ENCODE measurements at regions not wholly inside any gene's neighbourhood (a gene's known extent, or its start where the extent isn't known, plus 50 kb on each side); places are given as distances from the start of the nearest gene placed in this dataset.

DNA sequence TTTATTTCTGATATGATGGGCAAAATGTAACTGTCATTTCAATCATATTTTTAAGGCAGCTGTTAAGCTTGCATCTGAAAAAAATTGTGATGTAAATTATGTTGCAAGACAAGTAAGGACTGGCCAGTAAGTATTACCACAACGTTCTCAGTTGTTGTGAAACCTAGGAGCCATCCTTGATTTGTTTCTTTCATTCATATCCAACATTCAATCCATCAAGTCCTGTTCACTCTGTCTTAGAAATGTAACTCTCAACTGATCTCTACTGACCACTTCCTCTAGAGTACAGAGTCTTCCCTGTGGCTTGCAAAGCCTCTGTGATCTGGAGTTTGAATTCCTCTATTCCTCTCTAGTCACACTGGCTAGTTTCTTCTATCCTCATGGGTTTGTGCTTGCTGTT, 161.4 kb upstream of the MAD2L1 start:
- TF ChIP-seq, protein P1, sequence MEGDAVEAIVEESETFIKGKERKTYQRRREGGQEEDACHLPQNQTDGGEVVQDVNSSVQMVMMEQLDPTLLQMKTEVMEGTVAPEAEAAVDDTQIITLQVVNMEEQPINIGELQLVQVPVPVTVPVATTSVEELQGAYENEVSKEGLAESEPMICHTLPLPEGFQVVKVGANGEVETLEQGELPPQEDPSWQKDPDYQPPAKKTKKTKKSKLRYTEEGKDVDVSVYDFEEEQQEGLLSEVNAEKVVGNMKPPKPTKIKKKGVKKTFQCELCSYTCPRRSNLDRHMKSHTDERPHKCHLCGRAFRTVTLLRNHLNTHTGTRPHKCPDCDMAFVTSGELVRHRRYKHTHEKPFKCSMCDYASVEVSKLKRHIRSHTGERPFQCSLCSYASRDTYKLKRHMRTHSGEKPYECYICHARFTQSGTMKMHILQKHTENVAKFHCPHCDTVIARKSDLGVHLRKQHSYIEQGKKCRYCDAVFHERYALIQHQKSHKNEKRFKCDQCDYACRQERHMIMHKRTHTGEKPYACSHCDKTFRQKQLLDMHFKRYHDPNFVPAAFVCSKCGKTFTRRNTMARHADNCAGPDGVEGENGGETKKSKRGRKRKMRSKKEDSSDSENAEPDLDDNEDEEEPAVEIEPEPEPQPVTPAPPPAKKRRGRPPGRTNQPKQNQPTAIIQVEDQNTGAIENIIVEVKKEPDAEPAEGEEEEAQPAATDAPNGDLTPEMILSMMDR (IDR thresholded peaks at IDR 0.05; ENCODE audit: low read depth, low read length), result no peak
- no peak overlapping the region for H3K4me3 ChIP-seq (ENCODE audit: low read depth, low read length)

DNA sequence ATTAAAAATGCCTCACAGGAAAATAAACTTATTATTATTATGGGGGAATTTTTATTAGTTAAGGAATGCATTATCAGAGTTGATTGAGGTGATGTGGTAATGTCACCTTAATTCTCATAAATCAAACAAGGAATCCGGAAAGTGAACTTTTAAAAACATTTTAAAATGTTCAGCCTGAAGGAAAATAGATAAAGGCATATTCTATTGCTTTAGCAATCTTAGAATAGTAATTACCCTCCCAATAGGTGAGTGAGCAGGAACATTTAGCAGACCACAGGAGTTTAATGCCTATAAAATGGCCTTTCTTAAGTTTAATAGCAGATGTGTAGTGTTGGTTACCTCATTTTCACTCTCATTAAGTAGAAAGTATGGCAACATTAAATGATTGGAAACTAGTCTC, 160.9 kb upstream of the MAD2L1 start:
- TF ChIP-seq, protein P1 (IDR thresholded peaks at IDR 0.05; ENCODE audit: low read depth, low read length), result no peak
- no peak overlapping the region for H3K4me3 ChIP-seq (ENCODE audit: low read depth, low read length)

DNA sequence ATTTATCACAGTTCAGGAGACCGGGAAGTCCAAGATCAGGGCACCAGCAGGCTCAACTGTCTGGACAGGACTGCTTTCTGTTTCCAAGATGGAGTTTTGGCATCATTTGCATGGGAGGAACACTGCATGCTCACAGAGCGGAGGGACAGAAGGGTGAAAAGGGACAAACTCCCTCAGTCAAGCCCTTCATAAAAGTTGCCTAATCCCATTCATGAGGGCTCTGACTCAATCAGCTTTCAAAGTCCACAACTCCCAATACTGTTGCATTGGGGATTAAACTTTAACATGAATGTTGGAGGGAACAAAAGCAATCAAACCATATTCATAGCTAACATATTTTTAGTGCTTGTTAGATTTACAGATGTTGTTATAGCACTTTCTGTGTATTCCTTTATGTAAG, 158.9 kb upstream of the MAD2L1 start:
- TF ChIP-seq, protein P1 (IDR thresholded peaks at IDR 0.05; ENCODE audit: low read depth, low read length), result no peak
- H3K4me3 ChIP-seq (ENCODE audit: low read depth, low read length), result no peak overlapping the region

DNA sequence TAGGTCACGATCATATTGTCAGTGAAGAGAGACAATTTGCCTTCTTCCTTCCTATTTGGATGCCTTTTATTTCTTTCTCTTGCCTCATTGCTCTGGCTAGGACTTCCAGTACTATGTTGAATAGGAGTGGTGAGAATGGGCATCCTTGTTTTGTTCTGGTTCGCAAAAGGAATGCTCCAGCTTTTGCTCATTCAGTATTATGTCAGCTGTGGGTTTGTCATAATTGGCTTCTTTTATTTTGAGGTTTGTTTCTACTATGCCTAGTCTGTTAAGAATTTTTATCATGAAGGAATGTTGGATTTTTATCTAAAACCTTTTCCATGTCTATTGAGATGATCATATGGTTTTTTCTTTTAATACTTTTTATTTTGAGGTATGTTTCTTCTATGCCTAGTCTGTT, 152.3 kb upstream of the MAD2L1 start:
- TF ChIP-seq, protein P1 (IDR thresholded peaks at IDR 0.05; ENCODE audit: low read depth, low read length), result no peak
- no peak overlapping the region for H3K4me3 ChIP-seq (ENCODE audit: low read depth, low read length)

DNA sequence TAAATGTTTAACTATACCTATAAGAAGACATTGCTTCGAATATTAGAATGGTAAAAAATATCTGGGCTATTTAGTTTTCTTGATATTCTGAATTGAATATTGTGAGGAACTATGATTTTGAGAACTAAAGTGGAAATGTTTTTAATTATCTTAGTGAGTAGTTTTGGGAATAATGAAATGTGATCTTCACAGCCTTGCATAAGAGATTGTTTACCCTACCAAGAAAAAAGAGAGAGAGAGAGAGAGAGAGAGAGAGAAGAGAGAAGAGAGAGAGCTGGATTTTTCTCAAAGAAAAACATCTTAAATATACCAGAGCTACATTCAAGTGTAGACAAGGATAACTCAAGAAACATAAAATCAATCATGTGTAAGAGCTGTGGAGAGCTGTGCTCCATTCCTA, 148.7 kb upstream of the MAD2L1 start:
- TF ChIP-seq, protein P1 (IDR thresholded peaks at IDR 0.05; ENCODE audit: low read depth, low read length), result no peak
- no peak overlapping the region for H3K4me3 ChIP-seq (ENCODE audit: low read depth, low read length)

DNA sequence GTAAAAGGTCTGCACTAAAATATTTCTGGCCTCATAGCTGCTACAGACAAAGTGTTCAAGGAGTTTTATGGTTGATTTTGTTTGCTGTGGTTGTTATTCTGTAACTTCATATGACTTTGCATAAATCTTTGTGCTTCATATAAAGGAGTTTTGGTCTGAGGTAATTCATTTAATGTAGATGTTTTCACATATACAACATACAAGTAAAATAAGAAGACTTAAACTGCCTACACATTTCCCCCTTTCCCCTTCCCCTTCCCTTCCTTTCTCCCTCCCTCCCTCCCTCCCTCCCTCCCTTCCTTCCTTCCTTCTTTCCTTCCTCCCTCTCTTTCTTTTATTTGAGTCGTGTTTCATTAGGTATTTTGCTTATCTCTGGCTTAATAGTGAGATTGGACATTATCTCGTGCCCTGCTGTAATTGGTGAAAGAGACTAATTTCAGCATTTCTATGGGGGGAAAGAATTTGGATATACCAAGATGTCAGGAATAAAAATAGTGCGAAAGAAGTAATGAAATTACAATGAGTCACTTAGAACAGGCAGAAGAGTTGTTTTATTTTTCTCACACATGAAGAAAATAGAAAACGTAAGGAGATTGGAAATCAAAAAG, 144.9 kb upstream of the MAD2L1 start:
- TF ChIP-seq, protein P1 (IDR thresholded peaks at IDR 0.05; ENCODE audit: low read depth, low read length), result no peak
- H3K4me3 ChIP-seq (ENCODE audit: low read depth, low read length), result no peak overlapping the region

DNA sequence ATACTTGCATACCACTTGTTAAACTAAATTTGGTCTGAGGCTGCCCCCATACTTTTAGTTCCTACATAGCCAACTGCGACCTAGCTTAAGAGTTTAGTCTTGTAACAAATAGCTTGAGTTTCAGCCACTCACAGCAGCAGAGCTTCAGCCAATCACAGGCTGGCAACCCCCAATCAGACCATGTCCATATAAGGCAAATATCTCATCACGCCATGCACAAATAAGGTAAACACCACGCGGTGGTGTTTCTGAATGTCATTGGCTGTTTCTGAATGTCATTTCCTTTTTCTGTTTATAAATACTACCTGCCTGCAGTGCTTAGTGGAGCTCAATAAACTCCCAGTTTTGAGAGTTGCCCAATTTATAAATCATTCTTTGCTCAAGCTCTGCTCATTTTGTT, 143.1 kb upstream of the MAD2L1 start:
- TF ChIP-seq, protein P1 (IDR thresholded peaks at IDR 0.05; ENCODE audit: low read depth, low read length), result no peak
- no peak overlapping the region for H3K4me3 ChIP-seq (ENCODE audit: low read depth, low read length)
